Amygdala (tissue), 56 donors: ENCODE measurements at regions not wholly inside any gene's neighbourhood (a gene's known extent, or its start where the extent isn't known, plus 50 kb on each side); places are given as distances from the start of the nearest gene placed in this dataset.

Source experiments
- DNase-seq, 56 donors: peaks; one replicate each; lab custom pipeline; 2025; lab: John Stamatoyannopoulos, UW

DNA sequence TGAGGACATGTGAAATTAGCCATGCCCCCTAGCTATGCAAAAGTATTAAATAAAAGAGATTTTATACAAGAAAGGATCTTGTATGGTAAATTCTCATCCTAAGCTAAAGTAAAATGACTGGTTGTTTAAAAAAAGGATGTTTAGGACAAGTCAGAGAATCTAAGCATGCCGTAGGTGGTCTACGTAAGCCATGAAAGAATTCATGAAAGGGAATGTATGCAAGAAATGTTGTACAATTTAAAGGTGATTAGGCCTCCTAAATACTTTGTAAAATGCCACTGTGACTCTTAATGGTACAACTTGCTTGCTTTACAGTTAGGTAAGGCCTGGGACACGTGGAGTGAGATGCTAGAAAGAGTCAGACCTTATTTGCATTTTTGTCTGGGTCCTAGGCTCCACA is 209.0 kb downstream of the EFHB start:
- no peak for DNase-seq

DNA sequence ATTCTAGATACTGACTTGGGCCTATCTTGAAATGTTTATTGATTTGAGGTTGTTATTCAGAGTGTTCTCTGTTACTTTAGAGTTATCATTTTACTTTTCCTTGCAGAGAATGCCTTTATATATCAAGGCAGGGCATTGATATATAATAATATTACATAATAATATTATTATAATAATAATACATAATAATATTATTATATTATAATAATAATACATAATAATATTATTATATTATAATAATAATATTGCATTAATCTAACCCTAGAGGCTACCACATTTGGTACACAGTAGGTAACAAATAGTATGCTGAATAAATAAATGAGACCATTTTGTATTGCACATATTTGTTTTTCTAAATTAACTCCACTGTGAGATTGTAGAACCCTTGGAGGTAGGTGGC is 216.3 kb downstream of the EFHB start:
- no peak for DNase-seq

GRCh38 chr3:19711160-19711782 is 222.7 kb downstream of the EFHB start:
- DNase-seq: no peak

DNA sequence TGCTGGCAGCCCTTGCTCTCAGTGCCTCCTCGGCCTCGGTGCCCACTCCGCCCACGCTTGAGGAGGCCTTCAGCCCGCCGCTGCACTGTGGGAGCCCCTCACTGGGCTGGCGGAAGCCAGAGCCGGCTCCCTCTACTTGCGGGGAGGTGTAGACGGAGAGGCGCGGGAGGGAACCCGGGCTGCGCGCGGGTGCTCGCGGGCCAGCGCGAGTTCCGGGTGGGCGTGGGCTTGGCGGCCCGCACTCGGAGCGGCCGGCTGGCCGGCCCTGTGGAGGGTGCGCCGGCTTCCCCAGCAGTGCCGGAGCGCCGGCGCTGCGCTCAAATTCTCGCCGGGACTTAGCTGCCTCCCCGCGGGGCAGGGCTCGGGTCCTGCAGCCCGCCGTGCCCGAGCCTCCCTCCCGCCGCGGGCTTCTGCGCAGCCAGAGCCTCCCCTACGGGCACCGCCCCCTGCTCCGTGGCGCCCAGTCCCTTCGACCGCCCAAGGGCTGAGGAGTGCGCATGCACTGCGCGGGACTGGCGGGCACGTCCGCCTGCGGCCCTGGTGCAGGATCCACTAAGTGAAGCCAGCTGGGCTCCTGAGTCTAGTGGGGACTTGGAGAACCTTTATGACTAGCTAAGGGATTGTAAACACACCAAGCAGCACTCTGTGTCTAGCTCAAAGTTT is 231.5 kb downstream of the EFHB start:
- DNase-seq: no peak

DNA sequence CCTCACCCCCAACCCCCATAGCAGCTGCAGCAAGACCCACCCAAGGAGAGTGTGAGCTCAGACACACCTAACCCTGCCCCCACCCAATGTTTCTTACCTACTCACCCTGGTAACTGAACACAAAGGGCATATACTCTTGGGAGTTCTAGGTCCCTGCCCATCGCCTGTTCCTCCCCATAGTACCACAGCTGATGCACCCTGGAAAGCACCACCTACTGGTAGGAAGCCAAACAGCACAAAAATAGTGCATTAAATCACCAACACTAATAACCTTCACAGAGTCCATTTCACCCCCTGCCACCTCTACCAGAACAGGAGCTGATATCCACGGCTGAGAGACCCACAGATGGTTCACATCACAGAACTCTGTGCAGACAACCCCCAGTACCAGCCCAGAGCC is 245.2 kb downstream of the EFHB start:
- DNase-seq: no peak

DNA sequence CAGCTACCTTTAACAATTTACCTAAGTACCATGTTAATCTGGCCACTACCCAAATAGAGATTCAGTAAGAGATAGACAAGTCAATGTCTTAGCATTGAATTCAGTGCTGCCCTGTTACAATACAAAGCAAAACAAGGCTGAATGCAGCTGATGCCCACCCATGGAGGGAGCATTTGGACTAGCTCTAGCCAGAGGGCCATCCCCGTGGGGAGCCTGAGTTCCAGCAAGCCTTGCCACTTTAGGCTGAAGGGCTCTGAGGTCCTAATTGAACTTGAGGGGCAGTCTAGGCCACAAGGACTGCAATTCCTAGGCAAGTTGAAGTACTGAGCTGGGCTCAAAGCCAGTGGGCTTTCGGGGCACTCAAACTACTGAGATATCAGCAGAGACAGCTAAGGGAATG is 265.9 kb downstream of the EFHB start:
- no peak for DNase-seq

- no peak for DNase-seq
Measured at GRCh38 chr3:19662486-19662885, 271.5 kb downstream of the EFHB start.

GRCh38 chr3:19652336-19652735 is 281.7 kb downstream of the EFHB start:
- DNase-seq: no peak

- DNase-seq: no peak
Measured at GRCh38 chr3:19645093-19645492, 288.9 kb downstream of the EFHB start.

GRCh38 chr3:19644405-19644804 is 289.6 kb downstream of the EFHB start:
- no peak for DNase-seq

GRCh38 chr3:19641408-19641807 is 292.6 kb downstream of the EFHB start:
- no peak for DNase-seq

GRCh38 chr3:19632099-19633074 is 301.6 kb downstream of the EFHB start:
- no peak for DNase-seq

DNA sequence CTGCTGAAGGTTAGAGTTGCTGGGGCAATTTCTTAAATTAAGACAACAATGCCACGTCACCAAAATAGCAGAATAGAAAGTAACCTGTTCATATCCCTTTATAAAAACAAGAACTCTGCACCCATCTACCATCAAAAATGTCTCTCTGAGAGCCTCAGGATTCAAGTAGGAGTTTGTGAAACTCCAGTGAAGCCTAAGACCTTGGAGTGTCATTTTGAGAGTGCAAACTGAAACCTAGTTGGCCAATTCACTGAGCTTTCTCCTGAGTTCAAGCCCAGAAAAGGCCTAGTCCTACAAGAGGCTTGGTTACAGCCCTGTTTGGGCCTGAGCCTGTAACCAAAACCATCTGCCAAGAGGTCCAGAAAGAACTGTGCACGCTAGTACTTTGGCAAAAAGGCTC is 335.1 kb downstream of the EFHB start:
- no peak for DNase-seq

GRCh38 chr3:19596408-19596807 is 337.6 kb downstream of the EFHB start:
- DNase-seq: no peak

DNA sequence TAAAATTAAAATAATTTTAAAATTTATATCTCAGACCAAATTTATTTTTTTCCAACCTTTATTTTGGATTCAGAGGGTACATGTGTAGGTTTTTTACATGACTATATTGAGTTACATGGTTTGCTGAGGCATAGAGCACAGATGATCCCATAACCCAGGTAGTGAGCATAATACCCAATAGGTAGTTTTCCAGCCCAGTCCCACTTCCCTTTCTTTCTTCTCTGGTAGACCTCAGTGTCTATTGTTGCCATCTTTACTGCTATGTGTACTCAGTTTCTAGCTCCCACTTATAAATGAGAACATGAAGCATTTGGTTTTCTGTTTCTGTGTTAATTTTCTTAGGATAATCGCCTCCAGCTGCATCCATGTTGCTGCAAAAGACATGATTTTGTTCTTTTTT is 338.1 kb downstream of the EFHB start:
- no peak for DNase-seq
